Medulla oblongata (tissue), 1 donor: ENCODE measurements at regions not wholly inside any gene's neighbourhood (a gene's known extent, or its start where the extent isn't known, plus 50 kb on each side); places are given as distances from the start of the nearest gene placed in this dataset.
"Not testable (repeated sequence)": the region's sequence is repeated elsewhere in the genome, so short reads cannot be mapped to it uniquely, and the experiment has no call there.

Source experiments
- DNase-seq: peaks from one replicate; pipeline ENCODE4 v3.0.0-alpha.2; 2015; ENCODE audit errors: extremely low spot score

DNA sequence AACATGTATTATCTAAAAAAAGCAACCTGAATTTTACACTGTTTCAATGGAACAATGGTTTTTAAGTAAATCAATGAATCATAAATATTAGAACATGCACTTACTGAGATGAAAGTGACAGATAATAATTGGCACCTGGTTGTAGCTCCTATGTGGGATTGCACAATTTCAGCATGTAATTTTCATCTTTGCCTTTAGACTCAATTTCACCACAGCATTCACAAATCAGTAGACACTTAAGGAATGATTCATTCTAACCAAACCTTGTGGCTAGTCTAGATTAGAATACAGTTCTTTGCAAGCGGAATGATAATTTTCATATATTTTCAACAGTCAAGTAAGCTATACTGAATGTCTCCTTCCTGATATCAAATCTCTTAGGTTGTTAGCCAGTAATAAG, 853.4 kb downstream of the KCNT2 start:
- no peak for DNase-seq

DNA sequence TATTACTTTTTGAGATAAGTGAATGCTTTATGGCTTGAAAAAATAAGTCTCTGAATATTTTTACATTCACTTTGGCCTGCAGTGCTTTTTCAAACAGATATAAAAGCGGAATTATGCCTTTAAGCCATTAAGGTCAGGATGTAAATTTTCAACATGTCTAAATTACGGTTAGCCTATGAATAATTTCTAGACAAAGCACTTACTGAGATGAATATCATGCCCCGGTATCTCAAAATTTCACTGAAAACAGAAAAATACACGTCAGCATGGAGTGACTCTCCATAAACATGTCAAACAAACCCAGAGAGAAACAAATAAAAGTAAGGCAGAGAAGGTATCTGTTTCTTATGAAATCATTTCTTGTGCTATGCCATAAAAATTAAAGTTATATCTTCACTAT, 853.9 kb downstream of the KCNT2 start:
- no peak for DNase-seq

DNA sequence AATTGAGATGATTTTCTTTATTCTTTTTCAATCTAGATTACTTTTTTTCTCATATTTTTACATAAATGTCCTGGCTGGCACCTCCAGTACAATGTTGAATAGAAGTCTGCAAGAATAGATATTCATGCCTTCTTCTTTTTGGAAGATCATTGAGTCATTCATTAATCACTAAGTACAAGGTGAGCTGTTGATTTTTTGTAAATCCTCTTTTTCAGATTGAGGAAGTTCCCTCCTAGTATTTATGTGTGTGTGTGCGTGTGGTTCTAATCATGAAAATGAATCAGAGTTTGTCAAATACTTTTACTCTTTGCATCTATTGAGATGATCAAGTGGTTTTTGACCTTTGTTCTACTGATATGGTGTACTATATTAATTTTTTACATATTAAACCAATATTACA, 859.3 kb downstream of the KCNT2 start:
- no peak for DNase-seq

DNA sequence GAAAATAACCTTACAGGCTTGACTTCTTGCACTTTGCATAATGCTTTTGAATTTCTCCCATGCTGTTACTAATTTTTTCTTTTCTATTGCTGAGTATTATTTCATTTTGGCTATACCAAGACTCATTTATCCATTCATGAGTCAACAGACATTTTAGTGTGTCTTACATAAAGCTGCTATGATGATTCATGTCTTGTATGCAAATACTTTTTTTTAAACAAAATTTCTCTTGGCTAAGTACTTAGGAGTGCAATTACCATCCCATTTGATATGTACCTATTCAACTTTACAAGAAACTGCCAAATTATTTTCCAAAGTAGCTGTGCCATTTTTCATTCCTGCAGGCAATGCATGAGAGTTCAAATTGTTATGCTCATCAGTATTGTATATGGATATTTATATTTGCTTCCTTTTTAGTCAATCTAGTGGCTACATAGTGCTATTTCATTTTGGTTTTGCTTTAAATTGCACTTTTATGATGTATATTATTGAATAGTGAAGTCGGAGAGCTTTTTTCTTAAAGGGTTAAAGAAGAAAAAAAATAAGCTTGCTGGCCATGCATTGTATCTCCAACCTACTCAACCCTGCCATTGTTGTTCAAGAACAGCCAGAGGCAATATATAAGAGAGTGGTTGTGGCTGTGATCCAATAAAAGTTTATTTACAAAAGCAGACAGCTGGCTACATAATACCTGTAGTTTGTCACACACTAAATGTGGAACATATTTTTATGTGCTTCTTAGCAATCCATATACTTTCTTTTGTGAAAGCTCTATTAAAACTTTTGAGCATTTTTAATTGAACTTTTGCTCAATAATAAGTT, 862.8 kb downstream of the KCNT2 start:
- DNase-seq = no peak

DNA sequence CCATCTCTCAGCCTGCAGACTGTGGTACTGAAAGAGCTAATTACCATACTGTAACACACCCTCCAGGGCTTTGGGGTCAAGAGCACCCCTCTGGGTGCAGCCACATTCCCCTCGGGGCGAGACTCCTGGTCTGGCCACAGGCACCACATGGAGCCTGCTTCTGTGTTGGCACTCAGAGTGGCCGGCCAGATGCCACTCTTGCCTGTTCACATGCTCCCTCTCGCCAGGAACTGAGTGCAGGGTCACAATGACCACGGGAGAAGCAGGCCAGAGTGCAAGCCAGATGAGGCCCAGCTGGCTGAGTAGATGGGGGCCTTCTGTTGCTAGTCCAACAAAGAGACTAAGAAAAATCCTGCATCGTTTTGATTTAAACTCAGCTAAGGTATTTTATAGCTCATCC, 864.0 kb downstream of the KCNT2 start:
- no peak for DNase-seq

DNA sequence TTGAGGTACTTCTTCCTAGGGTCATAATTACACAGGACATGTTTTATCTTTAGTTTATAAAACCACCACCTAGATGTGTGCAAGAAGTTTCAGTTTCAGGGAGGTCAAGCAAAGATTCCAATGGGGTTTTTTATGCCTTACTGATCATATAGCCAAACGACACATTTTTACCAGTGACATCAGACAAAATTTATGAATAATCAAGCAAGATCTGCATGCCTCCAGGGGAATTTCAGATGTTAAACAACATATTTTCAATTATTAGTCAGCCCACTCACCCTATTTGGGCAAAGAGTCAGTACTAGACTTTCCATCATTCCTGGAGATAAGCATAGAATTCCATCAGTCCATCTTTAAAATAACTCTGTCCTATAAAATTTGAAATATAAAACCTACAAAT, 867.4 kb downstream of the KCNT2 start:
- no peak for DNase-seq

DNA sequence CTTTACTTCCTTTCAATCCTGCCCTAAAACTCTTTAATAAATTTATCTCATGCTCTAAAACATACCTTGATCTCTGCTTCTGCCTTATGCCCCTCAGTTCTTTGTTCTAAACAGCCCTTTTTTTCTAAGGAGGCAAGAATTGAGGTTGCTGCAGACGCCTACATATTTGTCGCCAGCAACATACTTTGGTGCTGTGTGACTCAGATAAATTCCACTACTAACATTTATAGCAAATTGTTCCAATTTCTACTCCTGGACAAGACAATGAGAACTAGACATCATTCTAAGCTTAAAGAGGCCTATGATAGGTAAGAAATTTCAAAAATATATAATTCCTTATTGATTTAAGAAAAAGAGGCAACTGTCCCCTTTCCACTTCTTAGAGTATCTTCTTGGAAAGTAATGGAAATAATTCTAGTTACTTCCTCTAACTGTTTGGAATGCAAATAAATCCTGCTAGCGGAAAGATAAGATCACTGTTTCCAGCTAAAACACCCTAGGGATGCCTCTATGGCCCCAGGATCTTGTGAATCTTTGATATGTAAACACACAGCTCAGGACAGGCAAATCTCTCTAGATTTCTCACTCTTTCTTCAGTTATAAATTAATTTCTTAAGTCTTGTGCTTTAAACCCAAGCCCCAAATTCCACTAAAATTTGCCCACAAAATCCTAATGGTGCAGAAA, 869.1 kb downstream of the KCNT2 start:
- no peak for DNase-seq

DNA sequence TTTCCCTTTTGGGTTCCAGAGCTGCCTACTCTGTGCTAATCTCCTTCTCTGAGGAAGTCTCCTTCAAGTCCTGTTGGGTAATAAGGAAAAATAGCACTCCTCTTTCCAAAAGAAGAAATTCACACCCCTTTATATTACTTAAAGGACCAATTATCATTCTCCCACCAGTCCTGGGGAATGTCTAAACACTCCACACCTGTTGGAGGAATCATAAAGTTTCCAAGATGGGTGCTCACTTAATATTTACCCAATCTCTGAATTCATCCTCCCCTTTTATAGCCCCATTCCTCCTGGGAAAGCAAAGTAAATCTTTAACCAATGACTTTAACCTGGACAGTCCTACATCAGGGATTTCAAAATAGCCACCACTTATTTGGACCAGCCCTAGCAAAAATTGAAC, 873.1 kb downstream of the KCNT2 start:
- no peak for DNase-seq

DNA sequence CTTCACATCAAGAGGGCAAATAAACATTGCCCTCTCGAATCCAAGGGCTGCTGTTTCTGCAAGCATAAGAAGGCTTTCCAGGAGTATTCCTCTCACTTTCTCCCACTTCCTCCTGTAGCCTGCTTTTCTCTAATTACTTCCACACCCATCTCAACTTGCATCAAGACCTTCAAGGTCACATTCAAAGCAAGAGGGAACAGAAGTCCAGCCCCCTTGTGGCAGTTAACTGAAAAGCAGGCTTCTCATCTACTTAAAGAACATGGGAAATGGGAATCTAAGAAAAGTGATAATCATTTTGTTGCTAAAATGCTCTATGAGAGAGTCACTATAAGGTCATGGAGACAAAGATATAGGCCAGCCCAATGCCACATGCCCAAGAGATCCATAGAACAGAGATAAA, 874.4 kb downstream of the KCNT2 start:
- DNase-seq = no peak

DNA sequence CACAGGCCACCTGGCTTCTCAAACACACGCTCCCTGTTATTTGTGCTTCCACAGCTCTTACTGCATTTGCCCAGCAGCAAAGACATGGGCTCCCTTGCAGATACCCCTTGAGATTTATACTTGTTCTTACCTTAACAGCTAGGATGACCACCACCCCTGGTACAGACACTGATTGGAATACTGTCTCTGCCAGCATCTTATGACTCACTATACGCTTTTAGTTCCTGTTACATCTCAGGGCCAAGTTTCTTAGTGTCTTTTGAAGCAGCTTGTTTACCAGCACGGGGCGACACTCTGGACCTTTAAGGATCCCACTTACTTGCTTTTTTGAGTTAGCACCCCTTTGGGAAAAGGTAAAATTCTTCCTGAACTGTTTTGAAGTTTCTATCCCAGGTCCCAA, 874.8 kb downstream of the KCNT2 start:
- no peak for DNase-seq

DNA sequence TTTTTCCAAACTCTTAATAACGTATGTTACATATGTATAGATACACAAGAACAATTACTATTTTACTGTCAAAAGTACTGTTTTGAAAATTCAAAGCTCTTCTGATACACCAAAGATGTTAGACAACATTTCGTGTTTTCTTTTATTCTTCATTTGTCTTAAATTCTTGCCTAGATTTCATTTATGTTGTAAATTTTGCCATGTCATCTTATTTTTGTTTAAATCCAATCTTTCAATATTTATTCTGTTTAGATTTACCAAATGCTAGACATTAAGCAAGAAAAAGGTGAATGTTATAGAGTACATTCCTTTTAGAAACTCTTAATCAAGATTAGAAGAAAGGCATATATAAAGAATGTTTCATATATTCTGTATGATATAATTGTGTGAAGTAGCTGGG, 876.9 kb downstream of the KCNT2 start:
- no peak for DNase-seq

DNA sequence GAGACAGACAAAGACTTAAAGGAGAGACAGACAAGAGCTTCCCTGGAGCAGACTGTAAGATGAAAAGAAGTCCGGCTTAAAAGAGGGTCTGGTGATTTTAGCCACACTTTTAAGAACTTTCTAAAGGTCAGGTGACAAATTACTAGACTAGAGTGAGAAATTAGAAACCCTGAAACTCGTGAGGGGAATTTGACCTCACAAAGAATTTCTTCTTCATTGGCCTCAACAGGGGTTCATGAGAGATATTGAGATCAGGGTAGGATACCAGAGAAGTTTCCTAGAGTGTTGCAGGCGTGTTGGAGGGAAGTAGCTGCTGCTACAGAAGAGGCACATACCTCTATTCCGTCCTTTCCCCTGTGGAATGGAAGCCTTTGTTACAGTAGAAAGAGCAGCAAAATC, 884.4 kb downstream of the KCNT2 start:
- no peak for DNase-seq

DNA sequence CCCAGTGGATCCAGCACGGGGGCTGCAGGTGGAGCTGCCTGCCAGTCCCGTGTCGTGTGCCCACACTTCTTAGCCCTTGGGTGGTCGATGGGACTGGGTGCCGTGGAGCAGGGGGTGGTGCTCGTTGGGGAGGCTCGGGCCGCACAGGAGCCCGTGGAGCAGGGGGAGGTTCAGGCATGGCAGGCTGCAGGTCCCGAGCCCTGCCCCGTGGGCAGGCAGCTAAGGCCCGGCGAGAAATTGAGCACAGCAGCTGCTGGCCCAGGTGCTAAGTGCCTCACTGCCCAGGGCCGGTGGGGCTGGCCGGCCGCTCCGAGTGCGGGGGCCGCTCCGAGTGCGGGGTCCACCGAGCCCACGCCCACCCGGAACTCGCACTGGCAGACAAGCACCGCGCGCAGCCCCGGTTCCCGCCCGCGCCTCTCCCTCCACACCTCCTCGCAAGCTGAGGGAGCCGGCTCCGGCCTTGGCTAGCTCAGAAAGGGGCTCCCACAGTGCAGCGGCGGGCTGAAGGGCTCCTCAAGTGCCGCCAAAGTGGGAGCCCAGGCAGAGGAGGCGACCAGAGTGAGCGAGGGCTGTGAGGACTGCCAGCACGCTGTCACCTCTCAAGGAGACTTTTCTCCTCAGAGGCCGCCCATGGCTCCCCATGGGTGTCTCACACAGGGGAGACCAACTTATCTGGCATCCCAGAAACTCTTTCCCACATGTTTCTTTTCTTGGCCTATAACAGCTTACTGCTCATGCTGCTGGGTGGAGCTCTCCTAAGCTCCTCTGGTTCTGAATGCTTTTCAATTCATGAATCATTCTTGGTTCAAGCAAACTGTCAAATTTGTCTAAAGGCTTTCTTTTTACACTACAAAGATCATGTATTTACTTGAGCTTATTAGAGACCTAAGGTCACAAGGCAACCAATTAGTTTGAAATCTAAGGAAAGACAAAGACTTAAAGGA, 885.1 kb downstream of the KCNT2 start:
- not testable (repeated sequence) for DNase-seq

DNA sequence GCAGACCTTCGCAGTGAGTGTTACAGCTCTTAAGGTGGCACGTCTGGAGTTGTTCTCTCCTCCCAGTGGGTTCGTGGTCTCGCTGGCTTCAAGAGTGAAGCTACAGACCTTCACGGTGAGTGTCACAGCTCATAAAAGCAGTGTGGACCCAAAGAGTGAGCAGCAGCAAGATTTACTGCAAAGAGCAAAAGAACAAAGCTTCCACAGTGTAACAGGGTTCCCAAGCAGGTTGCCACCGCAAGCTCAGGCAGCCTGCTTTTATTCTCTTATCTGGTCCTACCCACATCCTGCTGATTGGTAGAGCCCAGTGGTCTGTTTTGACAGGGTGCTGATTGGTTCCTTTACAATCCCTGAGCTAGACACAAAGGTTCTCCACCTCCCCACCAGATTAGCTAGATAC, 886.1 kb downstream of the KCNT2 start:
- not testable (repeated sequence) for DNase-seq

DNA sequence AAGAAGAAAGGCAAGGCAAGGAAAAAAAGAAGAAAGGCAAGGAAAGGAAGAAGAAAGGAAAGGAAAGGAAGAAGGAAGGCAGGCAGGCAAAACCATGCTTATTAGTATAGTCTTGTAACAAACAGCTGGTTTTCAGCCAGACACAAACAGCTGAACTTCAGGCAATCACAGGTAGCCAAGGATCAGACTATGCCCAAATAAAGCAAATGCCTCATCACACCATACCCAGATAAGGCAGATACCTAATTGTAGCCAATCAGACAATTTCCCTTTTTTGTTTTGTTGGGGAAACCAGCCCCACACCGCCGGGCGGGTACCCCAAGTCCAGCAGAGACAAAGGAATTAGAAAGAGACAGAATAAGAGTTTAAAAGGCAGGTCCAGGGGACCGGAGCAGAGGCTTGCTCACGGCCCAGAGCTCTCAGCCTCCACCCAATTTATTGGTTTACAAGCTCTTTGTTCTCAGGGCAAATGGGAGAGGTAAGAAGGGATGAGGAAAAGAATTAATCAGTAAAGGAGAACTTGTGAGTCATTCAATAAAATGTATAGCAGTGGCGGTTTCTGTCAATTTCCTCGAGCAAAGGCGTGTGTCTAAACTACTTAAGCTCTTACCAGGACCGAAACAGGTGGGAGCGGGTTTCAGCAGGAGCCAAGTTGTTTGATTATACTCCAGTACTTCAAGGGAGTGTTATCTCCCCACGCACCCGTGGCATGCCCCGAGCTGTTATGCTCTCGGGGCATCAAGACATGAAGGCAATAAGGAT, 886.8 kb downstream of the KCNT2 start:
- no peak for DNase-seq

DNA sequence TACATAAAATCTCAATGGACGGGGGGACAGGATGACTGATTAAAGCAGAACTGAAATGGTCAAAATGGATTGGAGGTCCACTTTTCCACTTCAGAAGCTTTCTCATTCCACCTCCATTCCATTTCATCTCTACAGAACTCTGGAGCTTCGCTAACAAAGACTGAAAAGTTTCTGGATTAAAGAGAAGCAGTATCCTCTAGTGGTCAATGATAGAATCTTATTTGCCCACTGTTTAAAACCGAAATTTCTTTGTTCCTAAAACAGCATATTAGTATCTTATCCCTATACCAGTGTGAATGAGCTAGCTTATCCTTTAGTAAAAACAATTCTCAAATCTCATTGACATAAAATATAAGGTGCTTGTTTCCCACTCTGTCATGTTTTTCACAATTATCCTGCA, 890.6 kb downstream of the KCNT2 start:
- no peak for DNase-seq

DNA sequence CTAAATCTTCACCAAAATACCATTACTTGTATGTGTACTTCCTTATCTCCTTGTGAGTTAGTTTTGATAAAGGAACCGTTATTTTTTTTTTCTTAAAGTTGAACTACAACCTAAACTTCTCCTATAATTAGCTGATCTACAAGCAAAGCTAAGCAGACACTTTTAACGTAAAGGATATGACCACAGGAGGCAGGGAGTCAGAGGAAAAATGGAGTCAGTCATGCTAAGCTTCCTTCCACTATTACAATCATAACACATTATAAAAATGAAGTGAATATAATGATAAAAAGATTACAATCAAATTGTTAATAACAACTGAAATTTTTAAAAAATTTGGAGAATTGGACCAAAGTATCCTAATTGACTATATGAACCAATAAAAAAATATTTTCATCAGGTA, 892.6 kb downstream of the KCNT2 start:
- no peak for DNase-seq

DNA sequence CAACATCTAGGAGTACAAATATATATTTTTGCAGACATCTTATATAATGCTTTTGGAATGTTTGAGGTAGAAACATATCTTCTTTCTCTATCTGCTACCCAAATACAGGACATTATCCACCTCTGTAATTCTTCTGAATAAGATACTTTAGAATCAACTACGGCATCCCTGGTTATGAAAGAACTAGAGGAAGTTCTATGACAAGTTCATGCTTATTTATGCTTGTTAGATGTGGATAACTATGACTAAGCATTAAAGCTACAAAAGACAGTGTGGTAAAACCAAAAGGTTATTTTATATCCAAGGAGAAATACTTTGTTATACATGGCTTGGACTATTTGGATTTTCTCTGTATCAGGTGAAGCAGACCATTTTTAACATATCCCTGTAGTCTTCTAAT, 894.0 kb downstream of the KCNT2 start:
- no peak for DNase-seq

DNA sequence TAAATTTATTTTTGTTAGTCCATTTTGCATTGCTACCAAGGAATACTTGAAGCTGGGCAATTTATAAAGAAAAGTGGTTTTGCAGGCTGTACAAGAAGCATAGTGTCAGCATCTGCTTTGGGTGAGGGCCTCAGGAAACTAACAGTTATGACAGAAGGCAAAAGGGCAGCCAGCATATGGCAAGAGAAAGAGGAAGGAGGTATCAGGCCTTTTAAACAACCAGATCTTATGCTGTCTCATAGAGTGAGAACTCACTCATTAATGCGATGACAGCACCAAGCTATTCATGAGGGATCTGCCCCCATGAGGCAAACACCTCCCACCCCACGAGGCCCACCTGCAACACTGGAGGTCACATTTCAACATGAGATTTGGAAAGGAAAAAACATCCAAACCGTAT, 898.4 kb downstream of the KCNT2 start:
- DNase-seq = no peak

DNA sequence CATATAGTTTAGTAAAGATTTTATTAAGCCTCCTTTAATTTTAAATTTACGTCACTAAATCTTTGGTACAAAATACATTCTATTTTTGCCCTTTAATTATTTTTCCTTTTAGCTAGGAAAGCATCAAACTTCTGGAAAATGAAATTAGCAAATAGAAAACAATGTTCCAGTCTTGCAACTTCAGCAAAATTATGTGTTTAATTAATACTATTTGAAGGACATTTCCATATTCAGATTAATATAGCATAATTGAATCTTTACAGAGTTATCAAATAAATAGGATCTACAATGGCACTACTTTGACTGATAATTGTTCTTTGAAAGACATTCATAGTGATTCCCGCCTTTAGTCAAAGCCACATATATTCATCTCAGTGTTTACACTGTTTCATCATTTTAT, 904.2 kb downstream of the KCNT2 start:
- no peak for DNase-seq

DNA sequence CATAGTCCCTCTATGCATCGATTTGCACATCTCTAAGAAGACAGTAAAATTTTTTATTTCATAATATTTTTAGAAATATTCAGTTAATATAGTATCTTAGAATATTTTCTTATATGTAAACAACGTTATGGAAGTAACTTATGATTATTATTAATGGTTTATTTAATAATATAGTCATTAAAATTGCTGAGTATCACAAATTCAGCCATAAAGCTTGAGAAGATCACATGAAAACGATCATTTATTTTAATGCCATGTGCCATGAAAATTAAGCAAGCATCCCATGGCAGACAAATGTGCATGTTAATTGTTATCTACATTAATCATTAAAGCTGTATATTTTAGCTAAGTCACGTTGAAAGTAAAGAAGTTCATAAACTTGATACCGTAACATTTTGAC, 907.1 kb downstream of the KCNT2 start:
- no peak for DNase-seq

DNA sequence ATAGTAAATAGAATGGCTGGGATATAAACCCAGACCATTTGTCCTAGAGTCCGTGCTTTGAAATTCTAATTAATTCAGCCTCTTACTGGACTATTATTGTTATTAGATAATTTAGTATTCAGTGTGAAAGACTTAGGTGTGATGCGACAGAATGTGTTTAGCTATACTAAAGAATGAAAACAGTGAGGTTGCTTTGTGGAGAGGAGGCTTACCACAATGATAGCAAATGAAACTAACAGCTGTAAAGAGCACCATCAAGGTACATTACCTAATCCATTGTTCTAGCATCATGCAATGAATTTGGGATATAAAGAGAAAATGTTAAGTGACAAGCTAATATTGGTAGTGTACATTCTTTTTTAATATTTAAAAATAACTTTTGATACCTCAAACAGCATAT, 911.1 kb downstream of the KCNT2 start:
- no peak for DNase-seq
